ENCODE measurements at regions not wholly inside any gene's neighbourhood (a gene's known extent, or its start where the extent isn't known, plus 50 kb on each side); places are given as distances from the start of the nearest gene placed in this dataset.

DNA sequence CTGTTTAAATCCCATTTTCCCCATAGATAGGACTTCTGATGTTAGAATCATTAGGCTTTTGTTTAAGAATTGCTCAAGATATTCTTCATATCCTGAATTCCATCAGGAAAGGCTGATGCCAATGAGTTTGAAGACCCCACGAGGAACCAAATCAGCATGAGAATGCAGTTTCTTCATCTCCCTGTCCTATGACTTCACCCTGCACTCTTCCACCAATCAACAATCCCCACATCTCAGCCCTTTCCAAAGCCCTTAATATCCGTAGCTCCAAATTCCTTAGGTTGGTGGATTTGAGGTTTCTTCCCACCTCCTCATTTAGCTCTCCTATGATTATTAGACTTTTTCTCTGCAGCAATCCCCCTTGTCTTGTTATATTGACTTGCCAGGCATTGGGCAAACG, 52.9 kb upstream of the PRNP start:
- TF ChIP-seq, protein P1, sequence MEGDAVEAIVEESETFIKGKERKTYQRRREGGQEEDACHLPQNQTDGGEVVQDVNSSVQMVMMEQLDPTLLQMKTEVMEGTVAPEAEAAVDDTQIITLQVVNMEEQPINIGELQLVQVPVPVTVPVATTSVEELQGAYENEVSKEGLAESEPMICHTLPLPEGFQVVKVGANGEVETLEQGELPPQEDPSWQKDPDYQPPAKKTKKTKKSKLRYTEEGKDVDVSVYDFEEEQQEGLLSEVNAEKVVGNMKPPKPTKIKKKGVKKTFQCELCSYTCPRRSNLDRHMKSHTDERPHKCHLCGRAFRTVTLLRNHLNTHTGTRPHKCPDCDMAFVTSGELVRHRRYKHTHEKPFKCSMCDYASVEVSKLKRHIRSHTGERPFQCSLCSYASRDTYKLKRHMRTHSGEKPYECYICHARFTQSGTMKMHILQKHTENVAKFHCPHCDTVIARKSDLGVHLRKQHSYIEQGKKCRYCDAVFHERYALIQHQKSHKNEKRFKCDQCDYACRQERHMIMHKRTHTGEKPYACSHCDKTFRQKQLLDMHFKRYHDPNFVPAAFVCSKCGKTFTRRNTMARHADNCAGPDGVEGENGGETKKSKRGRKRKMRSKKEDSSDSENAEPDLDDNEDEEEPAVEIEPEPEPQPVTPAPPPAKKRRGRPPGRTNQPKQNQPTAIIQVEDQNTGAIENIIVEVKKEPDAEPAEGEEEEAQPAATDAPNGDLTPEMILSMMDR (IDR thresholded peaks at IDR 0.05), result no peak
- no peak for TF ChIP-seq POLR2A (IDR thresholded peaks at IDR 0.05)

Data from lower leg skin (tissue), 3 donors.